ENCODE measurements at regions not wholly inside any gene's neighbourhood (a gene's known extent, or its start where the extent isn't known, plus 50 kb on each side); places are given as distances from the start of the nearest gene placed in this dataset.

DNA sequence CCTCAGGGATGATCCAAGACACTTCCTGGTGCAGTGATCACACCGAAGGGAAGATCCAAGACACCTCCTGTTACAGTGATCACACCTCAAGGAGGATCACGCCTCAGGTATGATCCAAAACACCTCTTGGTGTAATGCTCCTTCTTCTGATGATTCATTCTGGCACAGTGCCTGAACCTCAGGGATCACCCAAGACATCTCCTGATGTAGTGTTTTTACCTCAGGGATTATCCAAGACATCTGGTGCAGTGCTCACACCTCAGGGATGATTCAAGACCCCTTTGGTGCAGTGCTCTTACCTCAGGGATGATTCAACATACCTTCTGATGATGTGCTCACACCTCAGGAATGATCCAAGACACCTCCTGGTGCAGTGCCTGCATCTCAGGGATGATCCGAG, 124.4 kb downstream of the ASB1 start:
- no peak overlapping the region for H3K4me3 ChIP-seq (ENCODE audit: low read depth, low read length)
- ChIA-PET POLR2A (no interaction called here), CTCF (no interaction called here)
- TF ChIP-seq, protein P1, sequence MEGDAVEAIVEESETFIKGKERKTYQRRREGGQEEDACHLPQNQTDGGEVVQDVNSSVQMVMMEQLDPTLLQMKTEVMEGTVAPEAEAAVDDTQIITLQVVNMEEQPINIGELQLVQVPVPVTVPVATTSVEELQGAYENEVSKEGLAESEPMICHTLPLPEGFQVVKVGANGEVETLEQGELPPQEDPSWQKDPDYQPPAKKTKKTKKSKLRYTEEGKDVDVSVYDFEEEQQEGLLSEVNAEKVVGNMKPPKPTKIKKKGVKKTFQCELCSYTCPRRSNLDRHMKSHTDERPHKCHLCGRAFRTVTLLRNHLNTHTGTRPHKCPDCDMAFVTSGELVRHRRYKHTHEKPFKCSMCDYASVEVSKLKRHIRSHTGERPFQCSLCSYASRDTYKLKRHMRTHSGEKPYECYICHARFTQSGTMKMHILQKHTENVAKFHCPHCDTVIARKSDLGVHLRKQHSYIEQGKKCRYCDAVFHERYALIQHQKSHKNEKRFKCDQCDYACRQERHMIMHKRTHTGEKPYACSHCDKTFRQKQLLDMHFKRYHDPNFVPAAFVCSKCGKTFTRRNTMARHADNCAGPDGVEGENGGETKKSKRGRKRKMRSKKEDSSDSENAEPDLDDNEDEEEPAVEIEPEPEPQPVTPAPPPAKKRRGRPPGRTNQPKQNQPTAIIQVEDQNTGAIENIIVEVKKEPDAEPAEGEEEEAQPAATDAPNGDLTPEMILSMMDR (IDR thresholded peaks at IDR 0.05; ENCODE audit: insufficient read depth, low read length, missing control alignments): no peak
- no peak for DNase-seq (ENCODE audit: low read depth, low spot score)

DNA sequence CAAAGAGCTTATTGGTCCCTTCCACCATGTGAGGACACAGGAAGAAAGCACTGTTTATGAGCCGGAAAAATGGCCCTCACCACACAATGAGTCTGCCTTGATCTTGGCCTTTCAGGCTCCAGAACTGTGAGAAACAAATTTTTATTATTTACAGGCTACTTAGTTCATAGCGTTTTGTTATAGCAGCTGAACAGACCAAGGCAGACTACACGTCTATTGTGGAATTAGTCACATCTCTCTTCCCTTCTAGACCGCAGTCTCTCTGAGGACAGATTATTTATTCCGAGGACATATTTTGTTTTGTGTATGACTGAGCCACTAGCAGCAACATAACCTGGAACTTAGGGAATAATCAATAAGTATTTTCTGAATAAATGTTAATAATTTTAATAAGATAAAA, 125.5 kb downstream of the ASB1 start:
- TF ChIP-seq, protein P1 (IDR thresholded peaks at IDR 0.05; ENCODE audit: insufficient read depth, low read length, missing control alignments): no peak
- H3K4me3 ChIP-seq (ENCODE audit: low read depth, low read length): no peak overlapping the region
- ChIA-PET POLR2A (no interaction called here), CTCF (no interaction called here)
- no peak for DNase-seq (ENCODE audit: low read depth, low spot score)

DNA sequence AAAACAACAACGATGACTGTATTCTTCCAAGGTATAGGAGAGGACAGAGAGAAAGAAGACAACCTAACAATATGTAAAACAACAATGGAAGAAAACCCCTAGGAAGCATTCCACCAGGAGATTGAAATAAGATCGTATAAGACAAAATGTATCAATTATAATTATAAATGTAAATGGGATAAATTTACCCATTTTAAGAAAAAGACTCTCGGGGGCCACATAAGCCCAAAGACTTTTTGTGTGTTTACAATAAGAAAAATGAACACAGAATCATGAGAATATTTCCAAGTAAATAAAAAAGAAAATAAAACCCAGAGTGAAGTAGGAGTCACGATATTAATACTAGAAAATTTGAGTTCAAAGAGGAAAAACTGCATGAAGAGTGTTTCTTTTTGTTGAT, 126.4 kb downstream of the ASB1 start:
- no peak overlapping the region for H3K4me3 ChIP-seq (ENCODE audit: low read depth, low read length)
- DNase-seq (ENCODE audit: low read depth, low spot score): no peak
- CTCF ChIA-PET: no interaction called here
- TF ChIP-seq, protein P1 (IDR thresholded peaks at IDR 0.05; ENCODE audit: insufficient read depth, low read length, missing control alignments): no peak
- POLR2A ChIA-PET: no interaction called here

DNA sequence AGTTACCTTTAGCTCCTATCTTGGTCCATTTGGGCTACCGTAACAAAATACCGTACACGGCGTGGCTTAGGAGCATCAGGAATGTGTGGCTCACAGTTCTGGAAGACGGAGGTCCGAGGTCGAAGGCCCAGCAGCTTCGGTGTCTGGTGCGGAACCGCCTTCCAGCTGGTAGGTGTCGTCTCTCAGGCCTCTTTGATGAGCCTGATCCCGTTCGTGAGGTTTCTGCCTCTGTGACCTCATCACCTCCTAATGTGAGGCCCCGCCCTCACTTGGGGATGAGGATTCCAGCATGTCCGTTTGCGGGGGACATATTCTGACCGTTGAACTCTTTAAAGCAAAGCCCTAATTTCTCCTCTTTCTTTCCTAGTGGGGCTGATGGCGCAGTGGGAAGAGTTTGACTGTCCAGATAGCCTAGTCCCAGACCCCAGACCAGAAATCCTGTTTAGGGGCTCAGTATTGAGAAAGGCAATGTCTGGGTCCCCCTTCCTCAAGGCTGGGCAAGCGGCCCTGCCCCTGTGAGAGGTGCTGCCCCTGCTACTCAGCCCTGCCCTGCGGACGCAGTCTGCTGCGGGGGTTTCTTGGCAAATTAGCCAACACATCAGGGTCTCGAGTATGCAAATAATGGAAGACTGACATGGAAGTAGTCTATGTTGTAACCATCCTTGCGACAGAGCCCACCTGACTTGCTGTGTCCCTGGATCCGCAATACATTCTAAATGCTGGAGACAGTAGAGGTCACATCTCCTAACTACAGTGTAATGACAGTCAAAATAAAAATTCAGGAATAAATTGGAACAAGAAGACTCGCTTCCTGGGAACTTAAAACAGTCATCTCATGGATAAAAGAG, 128.0 kb downstream of the ASB1 start:
- POLR2A ChIA-PET: no interaction called here
- TF ChIP-seq, protein P1 (IDR thresholded peaks at IDR 0.05; ENCODE audit: insufficient read depth, low read length, missing control alignments): no peak
- no peak for DNase-seq (ENCODE audit: low read depth, low spot score)
- CTCF ChIA-PET: no interaction called here
- no peak overlapping the region for H3K4me3 ChIP-seq (ENCODE audit: low read depth, low read length)

DNA sequence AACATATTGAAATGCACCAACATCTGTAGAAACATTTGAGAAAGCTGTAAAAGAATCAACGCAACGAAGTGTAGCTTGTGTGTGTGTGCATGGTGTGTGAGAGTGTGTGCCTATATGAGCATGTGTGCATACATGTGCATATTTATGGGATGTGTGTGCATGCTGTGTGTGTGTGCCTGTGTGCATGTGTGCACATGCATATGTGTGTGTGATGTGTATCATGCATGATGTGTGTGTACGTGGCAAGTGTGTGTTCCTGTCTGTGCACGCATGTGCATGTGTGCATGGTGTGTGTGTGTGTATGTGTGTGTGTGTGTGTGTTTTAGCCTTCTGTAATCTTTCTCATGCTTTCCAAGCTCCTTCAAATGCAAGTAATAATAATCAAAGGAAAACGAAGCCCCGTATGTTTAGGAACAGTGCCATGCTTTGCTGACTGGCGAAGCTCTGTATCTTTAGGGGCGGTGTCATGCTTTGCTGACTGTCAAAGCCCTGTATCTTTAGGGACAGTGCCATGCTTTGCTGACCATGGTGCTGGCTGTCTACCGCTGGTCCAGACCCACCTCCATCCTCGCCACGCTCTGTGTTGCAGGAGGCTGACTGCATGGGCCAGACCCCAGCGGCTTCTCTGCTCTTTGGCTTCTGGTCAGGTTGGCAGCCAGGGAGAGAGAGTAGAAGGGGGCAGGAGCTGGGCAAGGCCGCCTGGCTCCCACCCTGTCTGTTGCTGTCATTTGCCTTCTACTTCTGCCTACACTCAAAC, 129.2 kb downstream of the ASB1 start:
- POLR2A ChIA-PET: no interaction called here
- DNase-seq (ENCODE audit: low read depth, low spot score): no peak
- H3K4me3 ChIP-seq (ENCODE audit: low read depth, low read length): no peak overlapping the region
- CTCF ChIA-PET: no interaction called here
- TF ChIP-seq, protein P1 (IDR thresholded peaks at IDR 0.05; ENCODE audit: insufficient read depth, low read length, missing control alignments): no peak

DNA sequence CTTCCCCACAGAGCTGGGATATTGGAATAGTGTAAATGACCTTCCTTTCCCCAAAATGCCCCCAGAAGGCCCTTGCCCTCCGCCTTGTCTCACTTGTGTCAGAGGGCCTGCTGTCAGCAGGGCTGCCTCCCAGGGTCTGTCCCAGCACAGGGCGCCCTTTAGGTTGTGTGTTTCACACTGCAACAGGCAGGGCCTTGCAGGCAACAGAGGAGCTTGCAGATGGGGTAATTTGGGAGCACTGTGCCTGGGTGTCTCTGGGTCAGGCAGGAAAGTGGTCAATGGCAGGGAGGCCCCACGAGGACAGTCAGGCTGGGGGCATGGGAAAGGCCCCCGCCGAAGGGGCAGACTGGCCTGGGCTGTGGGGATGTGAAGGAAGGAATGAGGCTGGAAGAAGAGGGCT, 130.7 kb downstream of the ASB1 start:
- no peak overlapping the region for H3K4me3 ChIP-seq (ENCODE audit: low read depth, low read length)
- TF ChIP-seq, protein P1 (IDR thresholded peaks at IDR 0.05; ENCODE audit: insufficient read depth, low read length, missing control alignments): no peak
- POLR2A ChIA-PET: no interaction called here
- CTCF ChIA-PET: no interaction called here
- no peak for DNase-seq (ENCODE audit: low read depth, low spot score)
